ENCODE measurements at regions not wholly inside any gene's neighbourhood (a gene's known extent, or its start where the extent isn't known, plus 50 kb on each side); places are given as distances from the start of the nearest gene placed in this dataset.
"Not testable (repeated sequence)": the region's sequence is repeated elsewhere in the genome, so short reads cannot be mapped to it uniquely, and the experiment has no call there.

GRCh38 chr16:13621639-13622038 lies 298.3 kb upstream of the ERCC4 start:
- DNase-seq (ENCODE audit: low read depth, low spot score): no peak

- DNase-seq (ENCODE audit: low read depth, low spot score): no peak
Observed at GRCh38 chr16:13628156-13628555, 291.8 kb upstream of the ERCC4 start.

DNA sequence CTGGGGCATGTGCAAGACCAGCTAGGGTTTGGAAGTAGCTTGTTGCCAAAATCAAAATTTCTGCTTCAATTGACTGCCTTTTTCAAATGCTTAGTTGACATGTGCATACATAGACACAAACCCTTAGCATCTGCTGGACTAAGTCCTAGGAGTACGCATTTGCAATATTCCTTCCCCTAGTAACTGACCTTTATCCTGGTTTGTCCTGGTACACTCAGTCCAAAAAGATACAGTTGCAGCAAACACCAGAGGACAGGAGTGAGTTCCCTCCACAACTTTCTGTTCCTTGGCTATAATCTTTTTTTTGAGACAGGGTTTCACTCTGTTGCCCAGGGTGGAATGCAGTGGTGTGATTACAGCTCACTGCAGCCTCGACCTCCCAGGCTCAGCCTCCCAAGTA lies 290.2 kb upstream of the ERCC4 start:
- DNase-seq (ENCODE audit: low read depth, low spot score): no peak

GRCh38 chr16:13630374-13630773 lies 289.6 kb upstream of the ERCC4 start:
- DNase-seq (ENCODE audit: low read depth, low spot score): no peak

- no peak for DNase-seq (ENCODE audit: low read depth, low spot score)
Observed at GRCh38 chr16:13631213-13631767, 288.7 kb upstream of the ERCC4 start.

DNA sequence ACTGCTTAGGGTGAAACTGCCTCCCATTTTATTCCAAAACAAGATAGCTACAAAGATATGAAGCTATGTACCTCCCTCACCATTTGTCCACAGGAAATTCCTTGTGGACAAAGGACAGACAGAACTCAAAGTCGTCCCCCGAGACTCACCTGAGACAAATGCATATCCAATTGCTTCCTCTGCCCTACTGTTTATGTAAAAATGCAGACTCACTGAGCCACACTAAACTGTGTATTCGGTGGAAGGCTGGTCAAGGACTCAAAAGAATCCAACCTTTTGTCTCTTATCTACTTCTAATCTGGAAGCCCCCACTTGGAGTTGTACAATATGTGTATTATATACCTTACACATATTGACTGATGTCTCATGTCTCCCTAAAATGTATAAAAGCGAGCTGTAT lies 288.0 kb upstream of the ERCC4 start:
- DNase-seq (ENCODE audit: low read depth, low spot score): no peak

DNA sequence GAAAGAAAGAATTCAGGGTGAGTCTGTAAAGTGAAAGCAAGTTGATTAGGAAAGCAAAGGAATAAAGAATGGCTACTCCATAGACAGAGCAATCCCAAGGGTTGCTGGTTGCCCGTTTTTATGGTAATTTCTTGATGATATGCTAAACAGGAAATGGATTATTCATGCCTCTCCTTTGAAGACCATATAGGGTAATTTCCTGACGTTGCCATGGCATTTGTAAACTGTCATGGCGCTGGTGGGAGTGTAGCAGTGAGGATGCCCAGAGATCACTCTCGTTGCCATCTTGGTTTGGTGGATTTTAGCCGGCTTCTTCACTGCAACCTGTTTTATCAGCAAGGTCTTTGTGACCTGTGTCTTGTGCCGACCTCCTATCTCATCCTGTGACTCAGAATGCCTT lies 287.4 kb upstream of the ERCC4 start:
- DNase-seq (ENCODE audit: low read depth, low spot score): not testable (repeated sequence)

DNA sequence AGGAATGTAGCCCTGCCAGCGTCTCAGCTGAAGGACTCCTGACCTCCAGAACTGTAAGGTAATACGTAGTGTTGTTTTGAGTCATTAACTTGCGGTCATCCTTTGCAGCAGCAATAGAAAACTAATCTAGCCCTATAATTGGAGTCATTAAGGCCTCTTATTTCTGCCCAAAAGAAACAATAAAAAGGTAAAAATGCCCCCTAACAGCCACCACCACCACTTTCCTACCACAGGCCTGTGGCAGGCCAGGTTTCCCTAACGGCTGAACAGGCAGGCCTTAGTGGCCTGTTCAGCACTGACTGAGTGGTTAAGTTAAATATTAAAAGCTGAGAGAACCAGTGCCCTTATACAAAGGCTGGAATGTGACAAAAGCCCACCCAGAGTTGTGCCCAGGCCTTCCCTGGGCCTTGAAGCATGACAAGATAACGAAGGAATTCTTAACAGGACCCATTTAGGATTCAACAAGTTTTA lies 286.5 kb upstream of the ERCC4 start:
- no peak for DNase-seq (ENCODE audit: low read depth, low spot score)

GRCh38 chr16:13634253-13634652 lies 285.7 kb upstream of the ERCC4 start:
- no peak for DNase-seq (ENCODE audit: low read depth, low spot score)

DNA sequence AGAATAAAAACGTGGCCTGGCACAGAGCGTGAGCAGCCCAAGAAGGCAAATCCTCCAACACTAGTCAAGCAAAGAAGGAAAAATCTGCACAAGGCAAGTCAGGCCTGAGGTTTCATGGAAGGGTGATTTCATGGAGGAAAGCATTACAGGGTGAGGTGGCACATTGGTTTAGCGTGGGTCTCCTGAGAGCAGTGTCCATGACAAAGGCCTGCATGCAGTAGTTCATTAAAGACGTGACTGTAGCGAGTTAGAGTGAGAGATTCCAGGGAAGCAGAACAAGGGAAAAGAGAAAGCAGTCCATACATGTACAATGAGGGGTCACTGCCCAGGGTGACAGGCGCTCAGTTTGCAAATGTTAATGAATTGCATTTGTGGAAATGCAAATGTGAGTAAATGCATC lies 285.0 kb upstream of the ERCC4 start:
- DNase-seq (ENCODE audit: low read depth, low spot score): no peak

GRCh38 chr16:13638218-13638617 lies 281.7 kb upstream of the ERCC4 start:
- DNase-seq (ENCODE audit: low read depth, low spot score): no peak

DNA sequence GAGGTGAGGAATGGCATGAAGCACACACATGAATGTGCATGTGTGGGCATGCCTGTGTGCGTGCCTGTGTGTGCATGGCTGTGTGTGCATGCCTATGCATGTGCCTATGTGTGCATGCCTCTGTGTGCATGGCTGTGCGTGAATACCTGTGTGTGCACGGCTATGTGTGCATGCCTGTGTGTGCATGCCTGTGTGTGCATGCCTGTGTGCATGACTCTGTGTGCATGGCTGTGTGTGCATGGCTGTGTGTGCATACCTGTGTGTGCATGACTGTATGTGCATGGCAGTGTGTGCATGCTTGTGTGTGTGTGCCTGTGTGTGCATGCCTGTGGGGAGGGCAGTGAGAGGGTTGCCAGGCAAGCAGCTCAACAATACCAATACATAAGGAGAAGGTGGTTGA lies 276.5 kb upstream of the ERCC4 start:
- DNase-seq (ENCODE audit: low read depth, low spot score): no peak

DNA sequence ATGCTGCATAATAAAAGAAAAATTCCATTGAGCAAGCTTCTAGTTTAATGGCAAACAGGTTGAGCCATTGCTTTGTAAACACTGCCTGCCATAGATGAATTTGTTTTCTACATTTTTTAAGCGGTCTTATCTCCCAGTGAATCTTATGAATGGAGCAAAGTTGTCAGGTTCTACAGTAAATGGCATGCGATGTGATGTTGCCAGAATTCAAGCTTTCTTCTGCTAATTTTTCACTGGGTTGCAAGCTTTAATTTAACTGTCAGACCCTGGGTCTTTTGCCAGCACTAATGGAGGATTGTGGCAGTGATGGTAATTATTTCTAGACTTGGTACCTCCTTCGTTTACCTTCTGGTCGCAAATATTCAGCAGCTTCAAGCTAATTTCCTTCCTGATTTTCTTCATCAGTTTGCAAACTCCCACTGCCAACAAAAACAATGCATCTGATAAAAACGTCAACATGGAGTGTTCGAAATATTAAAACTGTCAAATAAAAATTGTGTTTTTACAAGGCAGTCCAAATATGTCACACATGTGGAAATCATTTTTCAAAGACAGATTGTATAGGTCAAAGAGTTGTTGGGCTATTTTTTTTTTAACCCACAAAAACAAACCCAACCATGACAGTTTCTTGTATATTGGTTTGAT lies 274.2 kb upstream of the ERCC4 start:
- DNase-seq (ENCODE audit: low read depth, low spot score): no peak

DNA sequence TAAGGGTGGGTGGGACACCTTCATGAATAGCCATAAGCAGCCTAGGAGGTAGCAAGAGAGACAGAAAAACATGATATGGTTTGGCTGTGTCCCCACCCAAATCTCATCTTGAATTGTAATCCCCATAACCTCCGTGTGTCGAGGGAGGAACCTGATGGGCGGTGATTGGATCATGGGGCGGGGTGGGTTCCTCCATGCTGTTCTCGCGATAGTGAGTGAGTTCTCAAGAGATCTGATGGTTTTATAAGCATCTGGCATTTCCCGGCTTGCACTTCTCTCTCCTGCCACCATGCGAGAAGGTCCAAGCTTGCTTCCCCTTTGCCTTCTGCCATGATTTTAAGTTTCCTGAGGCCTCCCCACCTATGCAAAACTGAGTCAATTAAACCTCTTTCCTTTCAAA lies 259.1 kb upstream of the ERCC4 start:
- no peak for DNase-seq (ENCODE audit: low read depth, low spot score)

GRCh38 chr16:13665876-13666275 lies 254.1 kb upstream of the ERCC4 start:
- DNase-seq (ENCODE audit: low read depth, low spot score): no peak

DNA sequence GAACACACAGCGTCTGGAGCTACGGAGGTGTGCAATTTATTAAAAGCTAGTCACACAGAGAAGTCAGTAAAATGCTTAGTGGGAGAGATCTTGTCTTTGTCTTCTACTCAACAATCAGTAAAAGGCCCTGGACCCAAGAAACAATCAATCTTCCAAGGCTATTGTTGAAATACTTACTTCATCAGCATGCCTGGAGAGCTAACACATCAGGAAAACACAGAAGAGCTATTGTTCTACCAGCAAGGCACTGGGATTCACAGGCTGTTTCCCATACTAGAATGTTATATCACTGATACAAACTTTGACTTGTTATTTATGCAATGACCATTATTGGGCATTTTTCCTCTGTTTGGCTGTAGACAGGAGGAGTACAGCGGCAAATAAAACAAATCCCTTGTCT lies 247.8 kb upstream of the ERCC4 start:
- no peak for DNase-seq (ENCODE audit: low read depth, low spot score)

GRCh38 chr16:13680021-13680889 lies 239.7 kb upstream of the ERCC4 start:
- DNase-seq (ENCODE audit: low read depth, low spot score): no peak

- no peak for DNase-seq (ENCODE audit: low read depth, low spot score)
Observed at GRCh38 chr16:13684819-13685563, 235.0 kb upstream of the ERCC4 start.

DNA sequence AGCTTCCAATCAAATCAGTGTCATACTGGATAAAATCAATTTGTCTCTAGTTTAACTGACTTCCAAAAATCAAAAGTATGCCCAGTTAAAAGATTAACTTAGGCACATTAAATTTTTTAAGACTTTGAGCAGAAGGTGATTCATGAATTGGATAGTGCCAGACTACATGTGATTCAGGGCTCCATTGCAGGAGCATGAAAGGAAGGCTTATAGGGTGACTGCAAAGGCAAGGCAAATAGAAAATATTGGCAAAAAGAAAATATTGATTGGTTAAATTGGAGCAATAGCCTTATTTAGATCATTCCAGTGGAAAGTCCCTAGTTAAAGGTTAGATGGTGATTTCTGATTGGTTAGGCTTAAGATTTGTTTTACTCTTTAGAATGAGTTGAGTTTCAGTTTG lies 223.9 kb upstream of the ERCC4 start:
- DNase-seq (ENCODE audit: low read depth, low spot score): no peak

GRCh38 chr16:13697013-13697412 lies 222.9 kb upstream of the ERCC4 start:
- no peak for DNase-seq (ENCODE audit: low read depth, low spot score)

GRCh38 chr16:13697568-13697967 lies 222.4 kb upstream of the ERCC4 start:
- DNase-seq (ENCODE audit: low read depth, low spot score): no peak

DNA sequence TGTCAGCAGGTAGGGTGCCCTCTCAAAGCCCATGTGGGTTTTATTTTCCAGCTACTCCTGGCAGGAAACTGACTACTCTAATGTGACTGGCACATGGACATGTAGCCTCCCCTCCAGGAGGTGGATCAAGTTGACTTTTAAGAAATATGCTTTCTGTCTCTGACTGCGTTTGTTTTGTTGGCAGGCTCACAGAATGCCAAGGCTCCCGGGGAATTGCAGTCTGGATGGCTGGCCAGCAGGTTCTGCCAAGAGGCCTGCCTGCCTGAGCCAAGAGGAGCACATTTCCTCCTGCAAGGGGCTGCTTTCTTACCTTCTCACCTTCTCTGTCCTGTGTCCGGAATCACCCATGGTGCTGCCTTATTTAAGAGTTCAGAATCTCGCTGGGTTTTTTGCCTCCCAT lies 217.3 kb upstream of the ERCC4 start:
- DNase-seq (ENCODE audit: low read depth, low spot score): no peak
